ENCODE measurements at regions not wholly inside any gene's neighbourhood (a gene's known extent, or its start where the extent isn't known, plus 50 kb on each side); places are given as distances from the start of the nearest gene placed in this dataset.
A peak's percentile ranks its signal among the peaks of the same experiment; 100 is the strongest.

DNA sequence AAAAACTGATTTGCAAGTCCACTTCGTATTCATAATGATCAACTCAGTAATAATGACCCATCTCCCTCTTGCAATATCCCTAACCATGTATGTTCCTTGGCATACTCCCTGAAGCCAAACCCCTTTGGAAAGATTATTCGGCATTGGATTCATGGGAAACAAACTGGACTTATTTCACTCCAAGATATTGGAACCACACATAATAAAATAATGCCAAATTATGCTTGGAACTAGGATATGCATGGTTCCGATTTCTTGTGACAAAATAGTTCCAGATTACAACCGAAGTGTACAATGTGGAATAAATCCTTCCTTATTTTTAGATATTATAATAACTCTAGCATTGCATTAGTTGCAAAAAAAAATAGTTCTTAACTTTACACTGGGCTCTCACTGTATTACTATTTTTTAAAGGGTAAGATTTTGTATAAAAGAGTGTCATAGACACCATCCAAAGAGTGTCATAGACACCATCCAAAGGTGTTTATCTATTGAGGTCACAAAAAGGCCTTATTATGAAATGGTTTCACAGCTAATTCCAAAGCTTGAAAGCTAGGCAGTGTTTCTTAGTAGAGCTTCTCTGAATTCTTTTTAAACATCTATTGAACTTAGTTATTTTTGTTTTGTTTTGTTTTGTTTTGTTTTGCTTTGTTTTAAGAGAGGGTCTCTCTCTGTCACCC is 410.9 kb upstream of the JARID2 start:
- DNase-seq: no peak

DNA sequence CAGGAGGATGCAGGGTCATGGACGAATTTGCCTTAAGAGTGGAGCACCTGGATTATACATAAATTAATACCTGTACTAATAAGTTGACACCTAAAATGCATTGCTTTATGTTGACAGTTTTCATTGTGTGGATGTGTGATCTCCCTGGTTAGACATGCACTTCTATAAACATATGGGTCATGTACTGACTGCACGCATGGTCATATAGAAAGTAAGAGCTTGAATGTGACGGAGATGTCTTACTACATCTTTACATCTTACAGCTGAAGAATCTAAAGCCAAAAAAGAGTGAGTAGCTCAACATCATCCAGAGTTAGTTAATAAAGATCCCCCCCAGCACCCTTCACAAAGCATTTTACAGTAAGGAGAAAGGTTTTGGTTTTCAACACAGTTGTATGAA is 408.4 kb upstream of the JARID2 start:
- DNase-seq: no peak

DNA sequence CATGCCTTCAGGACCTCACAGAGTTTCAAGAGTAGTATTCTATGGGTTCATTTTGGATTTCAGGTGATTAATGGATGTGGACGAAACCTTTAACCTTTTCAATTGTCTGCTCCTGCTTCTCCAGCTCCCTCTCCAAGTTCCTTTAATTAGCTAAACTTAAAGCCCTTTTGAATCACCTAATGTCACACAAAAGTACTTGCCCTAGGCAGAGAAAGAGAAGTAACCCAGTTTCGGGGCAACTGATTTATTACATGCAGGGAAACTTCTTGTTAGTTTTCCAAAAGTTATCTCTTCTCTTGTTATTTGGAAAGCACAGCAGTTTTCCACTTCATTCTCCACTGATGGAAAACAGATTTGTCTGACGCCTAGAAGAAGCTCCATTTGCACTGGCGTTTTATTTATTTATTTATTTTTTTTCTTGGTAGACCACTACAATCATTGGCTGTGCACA is 407.7 kb upstream of the JARID2 start:
- no peak for DNase-seq

DNA sequence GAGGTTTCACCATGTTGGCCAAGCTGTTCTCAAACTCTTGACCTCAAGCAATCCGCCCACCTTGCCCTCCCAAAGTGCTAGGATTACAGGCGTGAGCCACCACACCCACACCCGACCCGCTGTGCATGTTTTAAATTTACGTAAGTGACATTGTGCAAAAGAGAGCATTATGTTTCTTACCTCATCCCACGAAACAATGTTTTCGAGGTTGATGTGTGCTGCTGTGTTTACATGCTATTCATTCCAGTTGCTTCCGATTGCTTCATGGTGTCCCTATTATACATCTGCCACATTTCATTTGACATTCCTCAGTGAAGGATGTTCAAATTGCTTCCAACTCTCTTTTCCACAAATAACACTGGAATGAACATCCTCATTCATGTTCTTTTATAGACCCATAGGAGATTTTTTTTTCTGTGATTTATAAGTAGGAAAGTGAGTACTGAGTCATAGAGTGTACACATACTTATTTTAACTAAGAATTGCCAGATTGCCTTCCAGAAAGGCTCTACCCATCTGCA is 403.9 kb upstream of the JARID2 start:
- DNase-seq: no peak

DNA sequence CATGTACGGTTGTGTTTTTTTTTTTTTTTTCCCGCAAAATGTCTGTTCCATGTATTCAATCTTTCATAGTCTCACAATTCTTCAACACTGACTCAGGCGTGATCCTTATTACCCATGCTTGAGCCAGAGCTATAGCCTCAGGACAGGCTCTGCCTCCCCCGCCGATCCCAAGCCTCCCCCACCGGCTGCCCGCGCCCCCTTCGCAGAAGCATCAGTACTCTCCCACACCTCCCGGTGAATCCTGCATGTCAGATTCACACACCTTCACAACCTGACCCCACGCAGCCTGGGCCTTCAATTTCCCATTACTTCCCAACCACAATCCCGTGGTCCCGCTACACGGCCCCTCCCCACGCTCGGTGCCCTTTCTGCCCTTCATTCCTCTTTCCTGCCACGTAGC is 401.5 kb upstream of the JARID2 start:
- DNase-seq: no peak

DNA sequence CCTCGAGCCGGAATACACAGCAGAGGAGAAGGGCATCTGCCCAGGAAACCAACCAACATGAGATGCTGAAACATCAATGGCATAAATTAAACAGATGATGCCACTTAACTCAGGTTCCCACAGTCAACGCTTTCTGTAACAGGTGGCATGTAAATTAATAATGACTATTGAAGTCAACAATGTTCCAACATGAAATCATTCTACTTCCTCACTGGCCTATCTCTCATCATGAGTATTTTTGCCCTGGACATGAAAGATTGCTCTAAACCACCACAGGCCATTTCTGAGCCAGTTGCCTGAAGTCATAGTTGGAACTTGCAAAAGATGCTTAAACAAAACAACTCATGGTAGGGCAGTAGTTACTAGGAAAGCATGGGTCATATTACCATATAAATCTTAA is 397.9 kb upstream of the JARID2 start:
- peak; percentile 52 for DNase-seq

DNA sequence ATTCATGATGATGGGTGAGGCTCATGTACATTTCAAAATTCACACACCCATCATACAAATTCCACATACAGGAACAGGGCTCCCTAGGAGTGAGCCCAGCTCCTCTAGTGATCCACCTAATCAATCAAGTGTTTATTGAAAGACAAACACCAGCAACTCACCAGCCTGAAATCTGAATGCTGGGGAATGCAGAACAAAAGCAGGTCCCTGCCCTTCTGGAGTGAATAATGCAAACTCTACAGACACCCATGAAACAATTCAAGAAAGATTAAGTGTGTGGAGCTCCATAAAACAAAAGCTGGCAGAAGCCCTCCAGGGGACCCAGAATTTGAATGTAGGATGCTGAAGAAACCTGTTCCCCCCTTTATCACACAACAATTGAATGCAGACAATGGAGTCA is 396.7 kb upstream of the JARID2 start:
- no peak for DNase-seq

DNA sequence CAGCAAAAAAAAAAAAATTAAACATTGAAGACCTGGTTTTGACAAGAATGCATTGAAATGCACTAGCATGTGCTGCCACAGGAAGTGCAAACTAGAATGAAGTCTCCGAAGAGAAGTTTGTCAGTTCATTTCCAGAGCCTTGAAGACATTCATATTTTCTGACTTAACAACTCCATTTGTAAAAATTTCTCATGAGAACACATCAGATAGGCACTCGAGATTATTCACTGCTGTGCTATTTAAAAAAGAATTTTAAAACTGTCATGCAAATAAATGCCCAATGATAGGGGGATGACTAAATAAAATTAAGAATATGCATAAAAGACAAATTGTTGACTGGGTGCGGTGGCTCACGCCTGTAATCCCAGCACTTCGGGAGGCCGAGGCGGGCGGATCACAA is 394.6 kb upstream of the JARID2 start:
- no peak for DNase-seq

DNA sequence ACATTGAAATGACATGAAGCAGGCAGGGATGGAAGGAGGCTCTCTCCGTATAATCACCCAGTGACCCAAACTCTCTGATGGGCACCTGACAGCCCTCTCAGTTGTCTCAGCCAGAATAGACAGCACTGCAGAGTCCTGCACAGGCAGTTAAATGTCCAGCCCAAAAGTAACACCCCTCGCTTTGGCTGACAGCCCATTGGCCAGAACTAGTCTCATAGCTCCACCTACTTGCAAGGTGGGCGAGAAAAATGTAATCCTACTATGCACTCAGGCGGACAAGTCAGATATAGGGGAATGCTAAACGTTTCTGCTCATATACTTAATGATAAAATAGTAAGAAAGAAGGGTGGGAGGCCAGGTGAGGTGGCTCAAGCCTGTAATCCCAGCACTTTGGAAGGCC is 393.5 kb upstream of the JARID2 start:
- no peak for DNase-seq

DNA sequence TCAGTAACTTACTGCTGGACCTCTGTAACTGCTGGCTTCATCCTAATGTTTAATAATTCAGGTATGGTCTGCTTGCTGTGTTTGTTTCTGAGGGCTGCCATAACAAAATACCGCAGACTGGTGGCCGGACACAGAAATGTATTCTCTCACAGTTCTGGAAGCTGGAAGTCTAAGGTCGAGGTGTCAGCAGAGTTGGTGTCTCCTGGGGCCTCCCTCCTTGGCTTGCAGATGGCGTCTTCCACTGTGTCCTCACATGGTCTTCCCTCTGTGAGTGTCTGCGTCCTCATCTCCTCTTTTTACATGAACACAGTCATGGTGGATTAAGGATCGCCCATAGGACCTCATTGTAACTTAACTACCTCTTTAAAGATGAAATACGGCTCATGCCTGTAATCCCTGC is 389.7 kb upstream of the JARID2 start:
- no peak for DNase-seq

DNA sequence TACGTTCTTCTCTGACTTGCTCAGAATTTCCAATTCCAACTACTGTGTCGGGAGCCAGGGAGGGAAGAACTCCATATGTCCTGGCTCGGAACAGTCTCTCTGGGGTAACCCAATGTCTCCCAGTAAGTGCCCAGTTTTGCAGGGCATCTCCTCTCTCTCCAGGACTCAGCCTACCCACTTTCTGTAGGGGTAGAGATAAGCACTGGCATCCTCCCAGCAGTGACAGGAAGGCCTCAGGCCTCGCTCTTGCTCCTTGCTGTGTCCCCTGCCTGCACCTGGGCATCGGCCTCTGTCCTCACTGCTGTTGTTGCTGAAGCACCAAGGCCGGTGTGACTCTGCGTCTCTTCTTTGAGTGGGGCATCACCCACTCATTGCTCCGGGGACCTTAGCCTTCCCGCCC is 388.9 kb upstream of the JARID2 start:
- DNase-seq: no peak

DNA sequence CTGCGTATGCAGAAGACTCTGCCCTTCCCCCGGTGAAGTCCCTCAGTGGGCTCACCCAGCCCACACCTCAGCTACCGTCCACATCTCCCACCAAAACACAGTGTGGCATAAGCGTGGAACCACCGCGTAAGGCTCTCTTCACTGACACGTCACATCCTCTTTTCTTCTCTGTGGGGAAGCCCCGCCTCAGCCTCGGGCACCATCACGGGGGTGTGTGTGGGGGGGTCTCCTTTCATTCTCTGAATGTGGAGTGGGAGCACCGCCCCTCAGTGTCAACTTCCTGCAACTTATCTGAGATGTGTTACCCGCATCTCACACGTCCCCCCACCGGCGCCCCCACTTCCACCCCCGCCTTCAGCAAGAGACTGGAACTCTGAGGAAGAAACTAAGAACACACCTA is 388.4 kb upstream of the JARID2 start:
- DNase-seq: no peak

DNA sequence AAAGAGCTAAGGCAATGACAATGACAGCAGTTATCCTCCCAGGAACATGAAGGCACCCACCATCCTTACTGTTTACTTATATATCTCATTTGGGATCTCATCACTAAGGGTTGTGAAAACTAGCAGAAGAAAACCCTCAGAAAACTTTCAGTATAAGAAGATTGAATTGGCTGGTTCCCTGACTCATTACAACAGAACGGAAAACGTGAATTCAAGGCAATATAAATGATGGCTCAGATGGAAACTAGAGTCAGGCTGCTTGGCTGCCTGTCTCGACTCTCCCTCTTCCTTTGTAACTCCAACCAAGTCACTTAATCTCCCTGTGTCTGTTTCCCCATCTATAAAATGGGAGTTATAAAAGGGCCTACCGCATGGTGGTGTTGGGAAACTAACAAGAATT is 387.1 kb upstream of the JARID2 start:
- no peak for DNase-seq

DNA sequence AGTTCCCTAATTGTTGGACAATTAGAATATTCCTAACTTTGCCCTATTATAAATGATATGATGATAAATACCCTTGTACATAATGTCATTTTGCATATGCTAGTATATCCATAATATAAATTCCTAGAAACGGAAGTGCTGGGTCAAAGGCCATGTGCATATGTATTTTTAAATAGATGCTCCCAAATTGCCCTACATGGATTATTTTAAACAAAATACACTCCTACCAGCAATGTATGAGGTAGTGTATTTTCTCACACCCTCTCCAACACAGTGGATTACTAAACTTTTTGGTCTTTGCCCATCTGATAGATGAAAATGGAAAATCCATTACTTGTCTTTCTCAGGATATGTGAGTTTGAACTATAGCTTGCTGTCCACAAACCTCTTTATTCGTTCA is 385.1 kb upstream of the JARID2 start:
- no peak for DNase-seq

DNA sequence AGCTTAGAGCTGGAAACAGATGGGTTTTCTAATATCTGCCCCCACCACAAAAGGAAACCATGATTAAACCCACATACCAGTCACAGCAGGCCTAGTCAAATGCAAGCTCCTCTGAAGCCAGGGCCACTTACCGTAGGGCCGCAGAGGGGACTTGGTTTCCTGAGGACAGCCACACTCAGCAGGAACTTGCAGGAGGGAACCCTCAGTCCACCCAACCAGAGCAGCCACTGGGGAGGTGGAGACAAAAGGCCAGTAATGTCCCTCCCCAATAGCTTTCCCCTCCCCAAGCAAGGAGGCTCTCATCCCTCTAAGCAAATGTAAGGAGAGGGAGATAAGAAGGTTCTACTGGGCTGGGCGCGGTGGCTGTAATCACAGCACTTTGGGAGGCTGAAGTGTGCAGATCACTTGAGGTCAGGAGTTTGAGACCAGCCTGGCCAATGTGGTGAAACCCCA is 384.4 kb upstream of the JARID2 start:
- no peak for DNase-seq

DNA sequence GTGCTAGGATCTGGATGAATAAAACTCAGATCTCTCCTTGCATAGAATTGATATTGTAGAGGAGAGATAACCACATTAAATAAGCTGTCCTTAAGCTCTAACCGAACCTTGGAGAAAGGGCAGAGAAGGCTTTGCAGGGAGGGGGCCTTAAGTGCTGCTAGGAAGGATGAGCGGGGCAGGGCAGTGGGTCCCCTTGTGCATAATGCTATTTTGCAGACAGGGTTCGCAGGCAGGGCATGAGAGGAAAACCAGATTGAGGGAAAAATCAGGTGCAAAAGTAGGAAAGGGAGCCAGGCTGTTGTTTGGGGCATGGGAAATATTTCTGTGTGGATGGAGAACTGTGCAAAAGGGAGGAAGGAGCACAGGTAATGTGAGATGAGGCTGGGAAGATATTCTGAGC is 383.0 kb upstream of the JARID2 start:
- DNase-seq: no peak

DNA sequence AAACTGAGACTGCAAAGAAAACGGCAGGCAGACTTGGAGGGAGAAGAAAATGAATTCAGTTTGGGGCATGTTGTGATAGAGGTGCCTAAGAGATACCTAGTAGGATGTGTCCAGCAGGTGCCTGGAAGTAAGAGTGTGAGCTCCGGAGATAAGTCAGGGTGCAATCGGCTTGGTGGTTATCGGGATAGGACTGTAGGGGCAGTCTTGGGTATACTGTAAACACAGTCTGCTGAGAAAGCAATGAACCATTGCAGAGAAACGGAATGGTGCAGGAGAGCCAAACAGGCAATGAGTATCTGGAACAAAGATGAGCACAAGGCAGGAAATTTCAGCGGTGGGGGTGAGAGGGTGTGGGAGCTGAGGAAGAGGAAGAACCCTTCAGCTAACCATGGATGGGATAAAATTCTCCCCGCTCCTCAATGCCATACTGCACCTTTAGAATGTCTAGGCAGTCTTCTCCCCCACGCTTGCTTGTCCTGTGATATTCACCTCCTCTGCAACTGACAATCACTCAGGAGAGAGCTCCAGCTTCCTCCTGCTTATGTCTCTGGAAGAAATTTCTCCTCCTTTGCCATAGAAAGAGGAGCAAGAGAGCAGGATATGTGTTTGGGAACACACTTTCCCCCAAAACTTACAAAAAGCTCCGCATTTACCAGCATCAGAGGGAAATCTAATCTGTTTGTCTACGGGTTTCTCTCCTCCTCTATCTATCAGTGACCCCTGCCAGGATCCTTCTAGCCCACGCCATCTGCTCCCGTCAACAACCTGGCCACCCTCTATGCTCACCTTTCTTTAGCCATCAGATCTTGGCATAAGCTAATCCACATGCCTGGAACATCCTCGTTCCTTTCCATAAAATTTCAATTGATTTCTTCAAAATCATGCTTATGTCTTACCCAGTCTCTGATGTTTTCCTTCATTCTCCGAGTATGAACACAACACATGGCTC is 381.7 kb upstream of the JARID2 start:
- peak; percentile 54 for DNase-seq

DNA sequence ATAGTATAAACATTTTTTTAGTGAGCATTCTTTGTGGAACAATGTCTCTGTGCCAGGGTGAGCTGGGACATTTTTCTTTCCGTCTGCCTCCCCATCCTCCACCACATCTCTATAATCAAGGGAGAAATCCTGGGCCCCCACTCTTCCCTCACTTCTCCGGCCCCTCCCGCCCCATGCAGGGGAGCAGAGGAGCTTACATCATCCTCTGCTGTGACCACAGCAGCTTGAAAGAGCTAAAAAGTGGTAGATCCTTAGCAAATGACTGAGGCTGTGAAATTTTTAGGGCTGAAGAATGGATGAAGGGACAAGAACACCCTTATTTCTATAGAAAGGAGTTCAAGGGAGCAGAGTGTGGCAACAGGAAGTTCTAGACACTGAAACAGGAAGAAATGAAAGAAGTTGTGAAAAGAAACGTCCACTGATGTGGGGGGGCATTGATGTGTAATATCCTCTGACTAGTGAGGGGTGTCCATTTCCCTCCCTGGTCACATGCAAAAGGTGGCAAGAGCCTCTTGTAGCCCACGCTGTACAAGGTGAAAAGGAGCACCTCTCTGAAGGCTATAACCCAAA is 380.3 kb upstream of the JARID2 start:
- no peak for DNase-seq

DNA sequence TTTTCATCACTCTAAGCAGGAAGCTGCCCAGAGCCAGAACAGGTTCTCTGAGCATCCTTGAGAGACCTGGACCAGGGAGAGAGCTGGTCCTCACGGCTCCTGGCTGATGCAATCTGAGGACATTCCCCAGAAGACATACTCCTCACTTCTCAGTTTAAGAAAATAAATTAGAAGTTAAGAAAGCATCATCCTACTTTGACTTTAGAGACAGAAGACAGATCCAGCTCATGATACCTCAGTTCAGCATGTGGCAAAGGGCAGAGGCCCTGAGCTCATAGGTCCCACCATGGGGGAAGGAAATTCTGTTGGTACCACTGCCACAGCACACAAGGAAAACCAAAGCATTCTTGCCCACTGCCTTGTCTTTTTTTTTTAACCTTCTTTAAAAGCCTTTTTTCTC is 378.1 kb upstream of the JARID2 start:
- no peak for DNase-seq

DNA sequence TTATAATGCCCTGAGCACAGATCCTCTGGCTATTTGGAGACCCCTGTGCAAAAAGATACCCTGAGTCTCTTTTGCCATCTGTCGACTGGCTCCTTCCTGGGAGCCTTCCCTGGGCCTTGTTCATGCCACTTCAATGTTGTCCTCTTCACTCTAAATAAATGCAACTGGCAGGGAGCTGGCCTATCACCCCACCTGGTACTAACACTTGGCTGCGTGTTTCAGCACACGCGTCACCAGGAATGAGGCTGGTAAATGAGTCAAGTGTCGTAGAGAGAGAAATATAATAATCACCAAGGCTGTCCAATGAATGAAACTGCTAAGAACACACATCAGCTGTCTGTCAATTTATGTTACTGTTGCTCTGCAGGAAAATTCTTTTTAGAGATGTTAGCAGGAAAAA is 374.6 kb upstream of the JARID2 start:
- peak; percentile 99 for DNase-seq

DNA sequence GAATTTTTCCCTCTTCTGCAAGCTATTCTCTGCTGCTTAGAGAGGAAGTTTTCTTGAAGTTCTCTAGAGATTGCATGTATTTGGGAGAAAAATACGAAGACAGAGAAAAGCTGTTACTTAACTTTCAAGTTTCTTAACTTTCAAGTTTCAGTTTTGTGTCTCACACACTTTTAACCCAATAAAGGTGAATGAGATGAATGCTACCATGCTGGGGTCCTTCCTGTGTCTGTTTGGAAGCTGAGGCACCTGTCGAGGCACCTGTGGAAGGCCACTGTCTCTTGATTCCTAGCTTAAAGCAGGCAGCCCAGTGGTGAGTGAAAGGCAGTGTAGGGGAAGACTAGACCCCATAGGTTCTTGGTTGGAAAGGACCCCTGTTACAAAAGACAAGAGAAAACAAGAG is 372.8 kb upstream of the JARID2 start:
- no peak for DNase-seq

DNA sequence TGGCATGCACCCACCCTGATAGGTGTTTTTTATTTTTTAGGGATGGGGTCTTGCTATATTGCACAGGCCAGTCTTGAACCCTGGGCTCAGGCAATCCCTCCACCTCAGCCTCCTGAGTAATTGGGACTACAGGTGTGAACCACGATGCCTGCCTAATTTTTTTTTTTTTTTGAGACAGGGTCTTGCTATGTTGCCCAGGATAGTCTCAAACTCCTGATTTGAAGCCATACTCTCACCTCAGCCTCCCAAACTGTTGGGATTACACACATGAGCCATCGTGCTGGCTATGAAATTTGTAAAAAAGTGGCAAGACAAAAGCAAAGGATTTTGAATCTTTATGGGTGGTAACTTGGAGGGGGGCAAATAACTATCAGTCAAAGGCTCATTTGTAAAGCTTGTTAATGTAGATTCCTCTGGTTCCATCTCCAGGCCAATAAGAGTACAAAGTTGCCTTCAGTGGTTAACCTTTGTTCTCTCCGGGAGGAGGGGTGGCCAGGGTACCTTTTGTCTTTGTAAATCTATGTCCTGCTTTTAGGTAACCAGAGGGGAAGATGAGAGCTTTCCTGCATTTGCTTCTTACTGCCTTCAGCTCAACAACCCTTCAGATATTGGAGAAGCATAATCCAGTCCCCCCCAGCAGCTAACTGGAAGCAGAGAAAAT is 372.0 kb upstream of the JARID2 start:
- DNase-seq: no peak

DNA sequence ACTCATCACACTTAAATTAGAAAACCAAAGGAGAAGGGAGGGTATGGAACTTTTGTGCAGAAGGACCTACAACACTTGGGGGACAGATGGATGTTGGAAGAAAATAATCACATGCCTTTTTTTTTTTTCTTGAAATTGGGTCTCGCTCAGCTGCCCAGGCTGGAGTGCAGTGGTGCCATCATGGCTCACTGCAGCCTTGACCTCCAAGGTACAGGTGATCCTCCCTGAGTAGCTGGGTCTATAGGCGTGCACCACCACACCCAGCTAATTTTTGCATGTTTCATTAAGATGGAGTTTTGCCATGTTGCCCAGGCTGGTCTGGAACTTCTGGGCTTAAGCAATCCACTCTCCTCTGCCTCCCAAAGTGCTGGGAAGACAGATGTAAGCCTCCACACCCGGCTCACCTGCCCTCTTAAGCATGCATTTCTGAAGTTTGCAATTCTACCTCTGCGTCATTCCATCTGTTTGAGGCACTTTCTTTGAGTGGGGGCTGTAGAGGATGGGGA is 370.8 kb upstream of the JARID2 start:
- DNase-seq: no peak

All from NCI-H2171 treated with DMSO at 0.1 percent for 48 hours (cell line).